GM21381 (cell line): ENCODE measurements at regions not wholly inside any gene's neighbourhood (a gene's known extent, or its start where the extent isn't known, plus 50 kb on each side); places are given as distances from the start of the nearest gene placed in this dataset.

Source experiments
- ATAC-seq: cut with Tn5 transposase; IDR thresholded peaks from one replicate; pipeline ENCODE4 v1.9.1; 2021; ENCODE audit warnings: mild to moderate bottlenecking, moderate library complexity; ENCODE audit not compliant: unreplicated experiment

- no peak for ATAC-seq
Measured at GRCh38 chr11:80066291-80066690, 625.5 kb upstream of the TENM4 start.

- no peak for ATAC-seq
Measured at GRCh38 chr11:80065086-80065485, 624.3 kb upstream of the TENM4 start.

GRCh38 chr11:80061056-80061455, 620.2 kb upstream of the TENM4 start:
- no peak for ATAC-seq

GRCh38 chr11:80054582-80055165, 613.8 kb upstream of the TENM4 start:
- no peak for ATAC-seq

- ATAC-seq, result no peak
Measured at GRCh38 chr11:80048513-80048912, 607.7 kb upstream of the TENM4 start.

- ATAC-seq, result no peak
Measured at GRCh38 chr11:80041136-80042000, 600.5 kb upstream of the TENM4 start.

- no peak for ATAC-seq
Measured at GRCh38 chr11:80034801-80035200, 594.0 kb upstream of the TENM4 start.

- ATAC-seq, result no peak
Measured at GRCh38 chr11:80031014-80031600, 590.3 kb upstream of the TENM4 start.

GRCh38 chr11:80028998-80029397, 588.2 kb upstream of the TENM4 start:
- no peak for ATAC-seq

GRCh38 chr11:80024119-80024518, 583.3 kb upstream of the TENM4 start:
- ATAC-seq, result no peak

GRCh38 chr11:80023386-80023785, 582.6 kb upstream of the TENM4 start:
- no peak for ATAC-seq

- ATAC-seq, result no peak
Measured at GRCh38 chr11:80010536-80010935, 569.7 kb upstream of the TENM4 start.

- ATAC-seq, result no peak
Measured at GRCh38 chr11:80009081-80009480, 568.3 kb upstream of the TENM4 start.

- ATAC-seq, result no peak
Measured at GRCh38 chr11:80007616-80008015, 566.8 kb upstream of the TENM4 start.

- ATAC-seq, result no peak
Measured at GRCh38 chr11:79990141-79990540, 549.3 kb upstream of the TENM4 start.

GRCh38 chr11:79982185-79982584, 541.4 kb upstream of the TENM4 start:
- ATAC-seq, result no peak

- ATAC-seq, result no peak
Measured at GRCh38 chr11:79980916-79981315, 540.1 kb upstream of the TENM4 start.

GRCh38 chr11:79973721-79974617, 533.1 kb upstream of the TENM4 start:
- no peak for ATAC-seq

- no peak for ATAC-seq
Measured at GRCh38 chr11:79971255-79971654, 530.4 kb upstream of the TENM4 start.

- ATAC-seq, result no peak
Measured at GRCh38 chr11:79966592-79966991, 525.8 kb upstream of the TENM4 start.
